Upper lobe of right lung (tissue), 1 donor: ENCODE measurements at regions not wholly inside any gene's neighbourhood (a gene's known extent, or its start where the extent isn't known, plus 50 kb on each side); places are given as distances from the start of the nearest gene placed in this dataset.

Experiments used
- ATAC-seq: fragments of 200-7000 bp; cut with Tn5 transposase; one replicate; pipeline ENCODE4 v1.9.1; 2020; ENCODE audit warnings: mild to moderate bottlenecking, moderate library complexity
- DNase-seq: peaks from one replicate; pipeline ENCODE4 v3.0.0-alpha.2; 2020
- H3K27ac ChIP-seq: fragments of 200-600 bp; one replicate; pipeline ENCODE4 v1.8.0; 2022
- H3K27me3 ChIP-seq: fragments of 200-600 bp; one replicate; pipeline ENCODE4 v1.8.0; 2022; ENCODE audit warnings: mild to moderate bottlenecking
- H3K36me3 ChIP-seq: fragments of 200-600 bp; one replicate; pipeline ENCODE4 v1.8.0; 2022
- H3K4me1 ChIP-seq: fragments of 200-600 bp; one replicate; pipeline ENCODE4 v1.8.0; 2022
- H3K4me3 ChIP-seq: fragments of 200-600 bp; one replicate; pipeline ENCODE4 v1.8.0; 2022; ENCODE audit warnings: mild to moderate bottlenecking
- H3K9me3 ChIP-seq: fragments of 200-600 bp; one replicate; pipeline ENCODE4 v1.8.0; 2022
- intact Hi-C: fragments of 100-400 bp; cut with DNase I; formaldehyde crosslinking; loops from one replicate; pipeline ENCODE4 v1.11.0; 2022
- TF ChIP-seq, protein P1 (sequence below): fragments of 200-600 bp; IDR thresholded peaks from one replicate; pipeline ENCODE4 v1.8.0; 2022; ENCODE audit warnings: antibody characterized with exemption
- donor health status: DM: no; HTN: yes; CAD: no; lungs with severe emphysema.

DNA sequence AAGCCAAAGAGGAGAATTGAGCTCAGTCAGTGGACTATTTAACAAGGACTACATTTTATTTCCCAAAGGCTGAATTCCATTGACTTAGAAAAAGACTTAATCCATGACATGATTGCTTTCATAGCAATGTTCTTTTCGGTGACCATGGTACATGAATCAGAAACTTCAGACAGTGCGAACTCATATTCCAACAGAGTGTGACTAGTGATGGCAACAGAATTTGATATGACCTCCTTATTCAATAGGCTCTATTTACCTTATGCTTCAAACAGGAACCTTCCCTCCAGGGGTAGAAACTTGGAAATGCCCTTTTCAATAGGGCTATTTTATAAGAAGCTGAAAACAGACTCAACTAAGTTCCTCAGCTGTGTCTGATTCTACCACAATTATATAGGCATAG, 191.9 kb downstream of the RND3 start:
- H3K4me3 ChIP-seq, result no peak overlapping the region
- H3K27ac ChIP-seq, result no peak overlapping the region
- DNase-seq, result no peak
- no peaks in the 10 kb centered on the region for H3K36me3 ChIP-seq
- ATAC-seq, result no peak
- intact Hi-C loops, result no loop called here
- H3K4me1 ChIP-seq, result no peaks in the 10 kb centered on the region
- no peaks in the 10 kb centered on the region for H3K9me3 ChIP-seq
- no peaks in the 10 kb centered on the region for H3K27me3 ChIP-seq
- TF ChIP-seq, protein P1, sequence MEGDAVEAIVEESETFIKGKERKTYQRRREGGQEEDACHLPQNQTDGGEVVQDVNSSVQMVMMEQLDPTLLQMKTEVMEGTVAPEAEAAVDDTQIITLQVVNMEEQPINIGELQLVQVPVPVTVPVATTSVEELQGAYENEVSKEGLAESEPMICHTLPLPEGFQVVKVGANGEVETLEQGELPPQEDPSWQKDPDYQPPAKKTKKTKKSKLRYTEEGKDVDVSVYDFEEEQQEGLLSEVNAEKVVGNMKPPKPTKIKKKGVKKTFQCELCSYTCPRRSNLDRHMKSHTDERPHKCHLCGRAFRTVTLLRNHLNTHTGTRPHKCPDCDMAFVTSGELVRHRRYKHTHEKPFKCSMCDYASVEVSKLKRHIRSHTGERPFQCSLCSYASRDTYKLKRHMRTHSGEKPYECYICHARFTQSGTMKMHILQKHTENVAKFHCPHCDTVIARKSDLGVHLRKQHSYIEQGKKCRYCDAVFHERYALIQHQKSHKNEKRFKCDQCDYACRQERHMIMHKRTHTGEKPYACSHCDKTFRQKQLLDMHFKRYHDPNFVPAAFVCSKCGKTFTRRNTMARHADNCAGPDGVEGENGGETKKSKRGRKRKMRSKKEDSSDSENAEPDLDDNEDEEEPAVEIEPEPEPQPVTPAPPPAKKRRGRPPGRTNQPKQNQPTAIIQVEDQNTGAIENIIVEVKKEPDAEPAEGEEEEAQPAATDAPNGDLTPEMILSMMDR, result no peak

- TF ChIP-seq, protein P1, result no peak
- intact Hi-C loops, result no loop called here
- DNase-seq, result no peak
- Histone ChIP-seq H3K4me3 (no peak overlapping the region), H3K27me3 (no peaks in the 10 kb centered on the region), H3K36me3 (no peaks in the 10 kb centered on the region), H3K4me1 (no peaks in the 10 kb centered on the region), H3K9me3 (no peaks in the 10 kb centered on the region), H3K27ac (no peak overlapping the region)
- ATAC-seq, result no peak
Measured at GRCh38 chr2:150293771-150294170, 193.7 kb downstream of the RND3 start.

DNA sequence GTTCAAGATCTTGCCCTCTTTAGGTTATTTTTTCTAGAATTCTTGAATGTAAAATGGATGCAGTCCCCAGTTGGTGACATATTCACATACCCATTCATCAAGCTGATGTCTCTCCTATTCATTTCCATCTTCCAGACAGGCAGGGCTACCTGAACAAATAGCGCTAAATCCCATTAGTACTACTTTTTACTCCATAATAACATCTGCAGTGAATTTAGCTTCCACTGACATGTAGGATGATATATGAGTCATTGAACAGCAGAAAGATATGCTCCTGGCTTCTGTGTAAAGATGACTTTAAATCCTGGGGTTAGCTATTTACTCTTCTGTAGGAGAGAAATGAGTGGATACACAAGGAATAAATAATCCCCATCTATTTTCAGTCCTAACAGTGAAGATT, 194.7 kb downstream of the RND3 start:
- H3K27ac ChIP-seq, result no peak overlapping the region
- no peaks in the 10 kb centered on the region for H3K36me3 ChIP-seq
- TF ChIP-seq, protein P1, result no peak
- H3K4me1 ChIP-seq, result no peaks in the 10 kb centered on the region
- H3K9me3 ChIP-seq, result no peaks in the 10 kb centered on the region
- ATAC-seq (no peak), DNase-seq (no peak)
- no peaks in the 10 kb centered on the region for H3K27me3 ChIP-seq
- intact Hi-C loops, result no loop called here
- no peak overlapping the region for H3K4me3 ChIP-seq

GRCh38 chr2:150292192-150292591, 195.3 kb downstream of the RND3 start:
- Histone ChIP-seq H3K27me3 (no peaks in the 10 kb centered on the region), H3K9me3 (no peaks in the 10 kb centered on the region), H3K4me1 (no peaks in the 10 kb centered on the region), H3K27ac (no peak overlapping the region), H3K4me3 (no peak overlapping the region), H3K36me3 (no peaks in the 10 kb centered on the region)
- TF ChIP-seq, protein P1, result no peak
- no peak for DNase-seq
- intact Hi-C loops, result no loop called here
- no peak for ATAC-seq

- no peak overlapping the region for H3K4me3 ChIP-seq
- TF ChIP-seq, protein P1, result no peak
- no peaks in the 10 kb centered on the region for H3K9me3 ChIP-seq
- H3K27me3 ChIP-seq, result no peaks in the 10 kb centered on the region
- H3K27ac ChIP-seq, result no peak overlapping the region
- no peaks in the 10 kb centered on the region for H3K36me3 ChIP-seq
- DNase-seq (no peak), ATAC-seq (no peak)
- intact Hi-C loops, result no loop called here
- H3K4me1 ChIP-seq, result no peaks in the 10 kb centered on the region
Measured at GRCh38 chr2:150286730-150287362, 200.6 kb downstream of the RND3 start.

- Histone ChIP-seq H3K36me3 (no peaks in the 10 kb centered on the region), H3K4me3 (no peak overlapping the region), H3K9me3 (no peaks in the 10 kb centered on the region), H3K27ac (no peak overlapping the region), H3K4me1 (no peaks in the 10 kb centered on the region), H3K27me3 (no peaks in the 10 kb centered on the region)
- TF ChIP-seq, protein P1, result no peak
- no peak for ATAC-seq
- intact Hi-C loops, result no loop called here
- no peak for DNase-seq
Measured at GRCh38 chr2:150284116-150284515, 203.4 kb downstream of the RND3 start.
